IMR-90 (cell line): ENCODE measurements at regions not wholly inside any gene's neighbourhood (a gene's known extent, or its start where the extent isn't known, plus 50 kb on each side); places are given as distances from the start of the nearest gene placed in this dataset.

Source experiments
- CEBPB ChIP-seq: IDR thresholded peaks from 2 replicates; pipeline ENCODE4 v1.6.1; 2012; ENCODE audit warnings: low read depth, low read length, improper control_type of control experiment
- CTCF ChIP-seq: conservative IDR thresholded peaks from 2 replicates; pipeline ENCODE4 v1.5.1; 2012; ENCODE audit warnings: mild to moderate bottlenecking, low read depth, low read length, improper control_type of control experiment
- ELK1 ChIP-seq: fragments of 150-350 bp; IDR thresholded peaks from 2 replicates; pipeline ENCODE4 v1.6.1; 2016; ENCODE audit warnings: low read depth, mild to moderate bottlenecking, low read length, moderate library complexity, borderline replicate concordance
- MAZ ChIP-seq: IDR thresholded peaks from 2 replicates; pipeline ENCODE4 v1.6.1; 2012; ENCODE audit warnings: low read depth, mild to moderate bottlenecking, low read length, improper control_type of control experiment, moderate library complexity, borderline replicate concordance
- POLR2A ChIP-seq: IDR thresholded peaks from 2 replicates; pipeline ENCODE4 v1.6.1; 2012; ENCODE audit warnings: mild to moderate bottlenecking, low read depth, low read length
- RAD21 ChIP-seq: IDR thresholded peaks from 2 replicates; pipeline ENCODE4 v1.6.1; 2012; ENCODE audit warnings: low read length, improper control_type of control experiment
- SMC3 ChIP-seq: fragments of 150-350 bp; IDR thresholded peaks from 2 replicates; pipeline ENCODE4 v1.6.1; 2016; ENCODE audit warnings: low read depth, mild to moderate bottlenecking, antibody characterized with exemption, low read length, moderate library complexity
- TF ChIP-seq, protein P1 (sequence below): fragments of 150-350 bp; IDR thresholded peaks from 2 replicates; pipeline ENCODE4 v1.6.1; 2017; ENCODE audit warnings: mild to moderate bottlenecking, antibody characterized with exemption, low read length, low read depth

DNA sequence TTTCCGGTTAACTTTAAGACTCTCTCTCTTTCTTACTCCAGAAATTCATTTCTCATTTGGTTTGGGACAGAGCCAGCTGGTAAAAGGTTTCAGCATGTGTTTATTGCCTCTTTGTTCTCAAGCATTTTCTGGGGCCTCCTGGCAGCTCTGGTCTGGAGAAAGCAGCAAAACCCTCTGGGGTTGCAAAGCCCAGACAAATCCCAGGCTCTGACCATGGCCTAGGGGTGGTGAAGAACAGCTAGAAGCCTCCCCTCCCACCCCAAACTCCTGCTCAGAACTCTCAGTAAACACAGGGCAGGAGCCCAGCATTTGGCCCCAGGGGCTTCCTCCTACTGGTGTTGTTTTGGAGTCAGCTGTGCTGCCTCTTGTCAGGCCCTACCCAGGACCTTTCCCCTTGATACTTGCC lies 124.2 kb upstream of the SERP2 start:
- TF ChIP-seq POLR2A (no peak), CTCF (no peak), MAZ (no peak), SMC3 (no peak), CEBPB (no peak), RAD21 (no peak), ELK1 (no peak)
- TF ChIP-seq, protein P1, sequence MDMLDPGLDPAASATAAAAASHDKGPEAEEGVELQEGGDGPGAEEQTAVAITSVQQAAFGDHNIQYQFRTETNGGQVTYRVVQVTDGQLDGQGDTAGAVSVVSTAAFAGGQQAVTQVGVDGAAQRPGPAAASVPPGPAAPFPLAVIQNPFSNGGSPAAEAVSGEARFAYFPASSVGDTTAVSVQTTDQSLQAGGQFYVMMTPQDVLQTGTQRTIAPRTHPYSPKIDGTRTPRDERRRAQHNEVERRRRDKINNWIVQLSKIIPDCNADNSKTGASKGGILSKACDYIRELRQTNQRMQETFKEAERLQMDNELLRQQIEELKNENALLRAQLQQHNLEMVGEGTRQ, result no peak
